PFSK-1 (cell line): ENCODE measurements at regions not wholly inside any gene's neighbourhood (a gene's known extent, or its start where the extent isn't known, plus 50 kb on each side); places are given as distances from the start of the nearest gene placed in this dataset.

Source experiments
- FOXP2 ChIP-seq: optimal IDR thresholded peaks from 2 replicates; pipeline ENCODE3; 2011; ENCODE audit warnings: borderline replicate concordance, control low read depth, inconsistent platforms; ENCODE audit not compliant: insufficient read depth; ENCODE audit errors: extremely low read length, extremely low read depth
- POLR2AphosphoS5 ChIP-seq: IDR thresholded peaks from 2 replicates; pipeline ENCODE4 v1.6.1; 2012; ENCODE audit warnings: low read depth, mild to moderate bottlenecking, control low read depth, low read length, moderate library complexity
- REST ChIP-seq, 2 experiments: IDR thresholded peaks; 2 replicates each; pipeline versions ENCODE4 v1.6.1 to v1.8.0; 2011 to 2012; ENCODE audit warnings: low read depth in 2 of 2, low read length in 2 of 2, control low read depth in 1 of 2, inconsistent platforms in 1 of 2, mild to moderate bottlenecking in 1 of 2, moderate library complexity in 1 of 2; ENCODE audit not compliant: insufficient read depth in 1 of 2
- SIN3A ChIP-seq: IDR thresholded peaks from 2 replicates; pipeline ENCODE4 v1.6.1; 2012; ENCODE audit warnings: mild to moderate bottlenecking, low read length, moderate library complexity, borderline replicate concordance; ENCODE audit not compliant: insufficient read depth
- TAF1 ChIP-seq: IDR thresholded peaks from 2 replicates; pipeline ENCODE4 v1.6.1; 2012; ENCODE audit warnings: low read length, control low read depth, borderline replicate concordance; ENCODE audit not compliant: insufficient read depth

- TF ChIP-seq FOXP2 (no peak), POLR2AphosphoS5 (no peak), TAF1 (no peak), SIN3A (no peak), REST (IDR thresholded peaks at IDR 0.05; ENCODE audit: insufficient read depth in 1 of 2, low read depth in 2 of 2, low read length in 2 of 2) (no peak)
Observed at GRCh38 chr12:65642061-65642661, 182.1 kb upstream of the HMGA2 start.

- TF ChIP-seq TAF1 = no peak
- TF ChIP-seq POLR2AphosphoS5 = no peak
- no peak for TF ChIP-seq REST (IDR thresholded peaks at IDR 0.05; ENCODE audit: insufficient read depth in 1 of 2, low read depth in 2 of 2, low read length in 2 of 2)
- no peak for TF ChIP-seq SIN3A
- no peak for TF ChIP-seq FOXP2
Observed at GRCh38 chr12:65643171-65643570, 181.1 kb upstream of the HMGA2 start.

GRCh38 chr12:65643595-65644386 lies 180.5 kb upstream of the HMGA2 start:
- TF ChIP-seq TAF1 = no peak

GRCh38 chr12:65646127-65646643 lies 178.1 kb upstream of the HMGA2 start:
- TF ChIP-seq FOXP2 (no peak), REST (IDR thresholded peaks at IDR 0.05; ENCODE audit: insufficient read depth in 1 of 2, low read depth in 2 of 2, low read length in 2 of 2) (no peak), SIN3A (no peak), POLR2AphosphoS5 (no peak), TAF1 (no peak)

- TF ChIP-seq REST (IDR thresholded peaks at IDR 0.05; ENCODE audit: insufficient read depth in 1 of 2, low read depth in 2 of 2, low read length in 2 of 2) (no peak), FOXP2 (no peak), SIN3A (no peak), POLR2AphosphoS5 (no peak), TAF1 (no peak)
Observed at GRCh38 chr12:65647074-65647473, 177.2 kb upstream of the HMGA2 start.
